GM19468 (cell line): ENCODE measurements at regions not wholly inside any gene's neighbourhood (a gene's known extent, or its start where the extent isn't known, plus 50 kb on each side); places are given as distances from the start of the nearest gene placed in this dataset.
"Not testable (repeated sequence)": the region's sequence is repeated elsewhere in the genome, so short reads cannot be mapped to it uniquely, and the experiment has no call there.

Source experiments
- ATAC-seq: cut with Tn5 transposase; IDR thresholded peaks from one replicate; pipeline ENCODE4 v1.9.1; 2021; ENCODE audit warnings: mild to moderate bottlenecking, moderate library complexity, moderate number of reproducible peaks; ENCODE audit not compliant: unreplicated experiment; ENCODE audit errors: extremely low read depth

- no peak for ATAC-seq
These were observed 199.8 kb downstream of the RPL10L start for GRCh38 chr14:46451800-46452199.

GRCh38 chr14:46444666-46445065 lies 206.9 kb downstream of the RPL10L start:
- no peak for ATAC-seq

- ATAC-seq: no peak
These were observed 218.2 kb downstream of the RPL10L start for GRCh38 chr14:46433381-46433780.

- ATAC-seq: no peak
These were observed 219.1 kb downstream of the RPL10L start for GRCh38 chr14:46432516-46432915.

GRCh38 chr14:46417066-46417465 lies 234.5 kb downstream of the RPL10L start:
- ATAC-seq: no peak

GRCh38 chr14:46404865-46405811 lies 246.4 kb downstream of the RPL10L start:
- ATAC-seq: no peak

- not testable (repeated sequence) for ATAC-seq
These were observed 249.4 kb downstream of the RPL10L start for GRCh38 chr14:46402001-46402690.

GRCh38 chr14:46401066-46401465 lies 250.5 kb downstream of the RPL10L start:
- no peak for ATAC-seq

GRCh38 chr14:46399049-46399448 lies 252.5 kb downstream of the RPL10L start:
- ATAC-seq: no peak

GRCh38 chr14:46384611-46385010 lies 267.0 kb downstream of the RPL10L start:
- no peak for ATAC-seq

GRCh38 chr14:46381674-46382073 lies 269.9 kb downstream of the RPL10L start:
- no peak for ATAC-seq

- no peak for ATAC-seq
These were observed 273.3 kb downstream of the RPL10L start for GRCh38 chr14:46378248-46378647.

- no peak for ATAC-seq
These were observed 274.3 kb downstream of the RPL10L start for GRCh38 chr14:46377305-46377704.

- ATAC-seq: no peak
These were observed 282.2 kb downstream of the RPL10L start for GRCh38 chr14:46369391-46369790.

- no peak for ATAC-seq
These were observed 283.3 kb downstream of the RPL10L start for GRCh38 chr14:46368275-46368674.

GRCh38 chr14:46352844-46353243 lies 298.7 kb downstream of the RPL10L start:
- no peak for ATAC-seq

- peak; percentile 56 for ATAC-seq
These were observed 307.1 kb downstream of the RPL10L start for GRCh38 chr14:46344327-46344937.

GRCh38 chr14:46325777-46326176 lies 325.8 kb downstream of the RPL10L start:
- no peak for ATAC-seq

GRCh38 chr14:46325157-46325556 lies 326.4 kb downstream of the RPL10L start:
- ATAC-seq: no peak

GRCh38 chr14:46323404-46323762 lies 328.2 kb downstream of the RPL10L start:
- no peak for ATAC-seq
